ENCODE measurements at regions not wholly inside any gene's neighbourhood (a gene's known extent, or its start where the extent isn't known, plus 50 kb on each side); places are given as distances from the start of the nearest gene placed in this dataset.

DNA sequence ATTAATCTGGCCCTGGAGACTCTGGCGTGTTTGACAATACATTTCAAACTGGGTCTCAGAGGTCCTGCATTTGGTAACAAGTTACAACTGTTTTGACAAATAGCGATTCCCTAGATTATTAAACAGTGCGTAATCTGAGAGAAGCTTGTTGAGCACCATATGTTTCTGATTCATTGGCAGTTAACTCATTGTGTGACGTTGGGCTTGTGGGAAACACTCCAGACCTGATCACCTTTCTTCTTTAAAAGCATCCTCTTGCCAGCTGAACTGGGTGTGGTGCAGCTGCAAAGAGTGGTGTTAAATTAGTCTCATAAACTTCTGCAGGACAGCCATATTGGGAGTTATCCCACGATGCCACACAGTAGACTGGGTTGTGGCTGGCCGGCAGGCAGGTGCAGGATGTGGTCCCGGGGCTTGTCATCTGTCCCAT lies 82.7 kb downstream of the CDC7 start:
- no peak overlapping the region for H3K9ac ChIP-seq (ENCODE audit: low read length)
- intact Hi-C loops (cut with micrococcal nuclease), result no loop called here
- H3K27ac ChIP-seq (ENCODE audit: low read length in 2 of 2), result no peak overlapping the region
- no peak for TF ChIP-seq EZH2 (IDR thresholded peaks at IDR 0.05; ENCODE audit: borderline replicate concordance, insufficient read depth, low read depth, low read length, poor library complexity, severe bottlenecking)
- TF ChIP-seq, protein P1, sequence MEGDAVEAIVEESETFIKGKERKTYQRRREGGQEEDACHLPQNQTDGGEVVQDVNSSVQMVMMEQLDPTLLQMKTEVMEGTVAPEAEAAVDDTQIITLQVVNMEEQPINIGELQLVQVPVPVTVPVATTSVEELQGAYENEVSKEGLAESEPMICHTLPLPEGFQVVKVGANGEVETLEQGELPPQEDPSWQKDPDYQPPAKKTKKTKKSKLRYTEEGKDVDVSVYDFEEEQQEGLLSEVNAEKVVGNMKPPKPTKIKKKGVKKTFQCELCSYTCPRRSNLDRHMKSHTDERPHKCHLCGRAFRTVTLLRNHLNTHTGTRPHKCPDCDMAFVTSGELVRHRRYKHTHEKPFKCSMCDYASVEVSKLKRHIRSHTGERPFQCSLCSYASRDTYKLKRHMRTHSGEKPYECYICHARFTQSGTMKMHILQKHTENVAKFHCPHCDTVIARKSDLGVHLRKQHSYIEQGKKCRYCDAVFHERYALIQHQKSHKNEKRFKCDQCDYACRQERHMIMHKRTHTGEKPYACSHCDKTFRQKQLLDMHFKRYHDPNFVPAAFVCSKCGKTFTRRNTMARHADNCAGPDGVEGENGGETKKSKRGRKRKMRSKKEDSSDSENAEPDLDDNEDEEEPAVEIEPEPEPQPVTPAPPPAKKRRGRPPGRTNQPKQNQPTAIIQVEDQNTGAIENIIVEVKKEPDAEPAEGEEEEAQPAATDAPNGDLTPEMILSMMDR (IDR thresholded peaks at IDR 0.05), result no peak
- no peaks in the 10 kb centered on the region for H3K36me3 ChIP-seq (replicated peaks in 1 of 2; ENCODE audit: control extremely low read depth in 1 of 2, control insufficient read depth in 1 of 2, extremely low read depth in 1 of 2, insufficient read depth in 2 of 2, low read length in 1 of 2)
- no peak overlapping the region for H3K4me3 Mint-ChIP-seq
- no peaks in the 10 kb centered on the region for H3K9me3 ChIP-seq (ENCODE audit: control extremely low read depth in 1 of 3, control insufficient read depth in 2 of 3, insufficient read depth in 1 of 3, low read length in 2 of 3)
- no peak overlapping the region for H3K4me2 ChIP-seq (replicated peaks; ENCODE audit: low read depth, low read length, poor library complexity, severe bottlenecking)
- no peaks in the 10 kb centered on the region for H3K9me3 Mint-ChIP-seq (ENCODE audit: insufficient read depth)
- H4K20me1 ChIP-seq (ENCODE audit: control insufficient read depth, insufficient read depth, low read length, poor library complexity, severe bottlenecking), result no peaks in the 10 kb centered on the region
- H3K27me3 ChIP-seq (replicated peaks in 1 of 4; ENCODE audit: control extremely low read depth in 1 of 4, control insufficient read depth in 3 of 4, insufficient read depth in 4 of 4, low read length in 3 of 4), result peaks cover 0 to 3% (median 0%) of the 10 kb centered on the region in 4 experiments
- H3K4me1 ChIP-seq (ENCODE audit: control insufficient read depth in 2 of 2, insufficient read depth in 2 of 2, low read length in 2 of 2), result no peaks in the 10 kb centered on the region
- ChIA-PET POLR2A (no interaction called here), CTCF (no interaction called here)
- ATAC-seq (ENCODE audit: low read depth) (no peak), DNase-seq (no peak)
- H3K79me2 ChIP-seq (ENCODE audit: control insufficient read depth, insufficient read depth, low read length), result no peaks in the 10 kb centered on the region
- no peak overlapping the region for H3K4me3 ChIP-seq (ENCODE audit: control extremely low read depth in 1 of 5, extremely low read depth in 1 of 5, insufficient read depth in 1 of 5, low read depth in 2 of 5, low read length in 4 of 5)
- no peak overlapping the region for H3K27ac Mint-ChIP-seq
- WGBS (ENCODE audit: insufficient coverage), result 70% methylated on average over 5 of the region's 7 CpGs
- H3K27me3 Mint-ChIP-seq, result peaks cover 14% of the 10 kb centered on the region
- peaks cover 2% of the 10 kb centered on the region for H3K4me1 Mint-ChIP-seq
- H2AFZ ChIP-seq (ENCODE audit: insufficient read depth, low read depth, low read length, poor library complexity, severe bottlenecking), result no peak overlapping the region

DNA sequence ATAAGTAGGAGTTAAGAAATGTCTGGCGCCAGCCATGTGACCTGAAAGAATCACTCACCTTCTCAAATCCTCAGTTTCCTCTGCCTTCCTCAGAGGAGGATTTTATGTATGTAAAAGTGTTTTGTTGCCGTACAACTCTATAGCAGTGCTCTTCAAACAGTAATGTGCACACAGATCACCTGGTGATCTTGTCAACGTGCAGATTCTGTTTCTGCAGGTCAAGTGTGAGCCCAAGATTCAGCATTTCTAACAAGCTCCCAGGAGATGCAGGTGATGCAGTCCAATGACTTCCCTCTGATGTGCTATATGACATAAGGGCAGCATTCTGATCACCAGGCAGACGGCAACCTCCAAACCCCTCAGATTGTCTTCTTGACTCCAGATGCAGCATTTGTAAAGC lies 83.7 kb downstream of the CDC7 start:
- Mint-ChIP-seq H3K27me3 (peaks cover 16% of the 10 kb centered on the region), H3K4me3 (no peak overlapping the region), H3K9me3 (ENCODE audit: insufficient read depth) (no peaks in the 10 kb centered on the region), H3K27ac (no peak overlapping the region), H3K4me1 (peaks cover 2% of the 10 kb centered on the region)
- Histone ChIP-seq H3K9ac (ENCODE audit: low read length) (no peak overlapping the region), H3K27ac (ENCODE audit: low read length in 2 of 2) (no peak overlapping the region), H3K4me3 (ENCODE audit: control extremely low read depth in 1 of 5, extremely low read depth in 1 of 5, insufficient read depth in 1 of 5, low read depth in 2 of 5, low read length in 4 of 5) (no peak overlapping the region), H3K27me3 (replicated peaks in 1 of 4; ENCODE audit: control extremely low read depth in 1 of 4, control insufficient read depth in 3 of 4, insufficient read depth in 4 of 4, low read length in 3 of 4) (no peaks in the 10 kb centered on the region), H3K79me2 (ENCODE audit: control insufficient read depth, insufficient read depth, low read length) (no peaks in the 10 kb centered on the region), H3K4me2 (replicated peaks; ENCODE audit: low read depth, low read length, poor library complexity, severe bottlenecking) (no peak overlapping the region), H2AFZ (ENCODE audit: insufficient read depth, low read depth, low read length, poor library complexity, severe bottlenecking) (no peak overlapping the region), H4K20me1 (ENCODE audit: control insufficient read depth, insufficient read depth, low read length, poor library complexity, severe bottlenecking) (no peaks in the 10 kb centered on the region), H3K9me3 (ENCODE audit: control extremely low read depth in 1 of 3, control insufficient read depth in 2 of 3, insufficient read depth in 1 of 3, low read length in 2 of 3) (no peaks in the 10 kb centered on the region), H3K36me3 (replicated peaks in 1 of 2; ENCODE audit: control extremely low read depth in 1 of 2, control insufficient read depth in 1 of 2, extremely low read depth in 1 of 2, insufficient read depth in 2 of 2, low read length in 1 of 2) (no peaks in the 10 kb centered on the region), H3K4me1 (ENCODE audit: control insufficient read depth in 2 of 2, insufficient read depth in 2 of 2, low read length in 2 of 2) (no peaks in the 10 kb centered on the region)
- ChIA-PET POLR2A (no interaction called here), CTCF (no interaction called here)
- intact Hi-C loops (cut with micrococcal nuclease), result no loop called here
- DNase-seq (no peak), ATAC-seq (ENCODE audit: low read depth) (no peak)
- 85% methylated on average over 2 of the region's 4 CpGs for WGBS (ENCODE audit: insufficient coverage)
- TF ChIP-seq, protein P1 (IDR thresholded peaks at IDR 0.05), result no peak
- no peak for TF ChIP-seq EZH2 (IDR thresholded peaks at IDR 0.05; ENCODE audit: borderline replicate concordance, insufficient read depth, low read depth, low read length, poor library complexity, severe bottlenecking)
